ENCODE measurements at regions not wholly inside any gene's neighbourhood (a gene's known extent, or its start where the extent isn't known, plus 50 kb on each side); places are given as distances from the start of the nearest gene placed in this dataset.

DNA sequence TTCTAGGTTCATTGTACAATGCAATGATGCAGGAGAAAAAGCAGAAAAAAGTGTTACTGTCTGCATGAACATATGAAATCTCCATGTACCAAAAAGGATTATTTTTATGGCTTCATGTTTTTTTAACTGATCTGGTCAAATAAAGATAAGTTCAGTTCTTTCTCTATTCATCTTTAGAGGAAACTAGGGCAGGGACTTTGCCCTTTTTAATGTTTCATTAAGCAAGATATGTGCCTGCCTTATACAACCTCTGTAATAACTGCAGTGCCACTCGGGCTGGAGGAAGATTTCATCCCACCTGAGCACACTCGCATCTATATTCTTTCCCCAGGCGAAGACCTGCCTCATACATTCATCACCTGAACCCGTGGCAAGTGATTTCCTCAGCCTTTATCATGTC, 157.9 kb upstream of the DDX18 start:
- TF ChIP-seq, protein P1, sequence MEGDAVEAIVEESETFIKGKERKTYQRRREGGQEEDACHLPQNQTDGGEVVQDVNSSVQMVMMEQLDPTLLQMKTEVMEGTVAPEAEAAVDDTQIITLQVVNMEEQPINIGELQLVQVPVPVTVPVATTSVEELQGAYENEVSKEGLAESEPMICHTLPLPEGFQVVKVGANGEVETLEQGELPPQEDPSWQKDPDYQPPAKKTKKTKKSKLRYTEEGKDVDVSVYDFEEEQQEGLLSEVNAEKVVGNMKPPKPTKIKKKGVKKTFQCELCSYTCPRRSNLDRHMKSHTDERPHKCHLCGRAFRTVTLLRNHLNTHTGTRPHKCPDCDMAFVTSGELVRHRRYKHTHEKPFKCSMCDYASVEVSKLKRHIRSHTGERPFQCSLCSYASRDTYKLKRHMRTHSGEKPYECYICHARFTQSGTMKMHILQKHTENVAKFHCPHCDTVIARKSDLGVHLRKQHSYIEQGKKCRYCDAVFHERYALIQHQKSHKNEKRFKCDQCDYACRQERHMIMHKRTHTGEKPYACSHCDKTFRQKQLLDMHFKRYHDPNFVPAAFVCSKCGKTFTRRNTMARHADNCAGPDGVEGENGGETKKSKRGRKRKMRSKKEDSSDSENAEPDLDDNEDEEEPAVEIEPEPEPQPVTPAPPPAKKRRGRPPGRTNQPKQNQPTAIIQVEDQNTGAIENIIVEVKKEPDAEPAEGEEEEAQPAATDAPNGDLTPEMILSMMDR (IDR thresholded peaks at IDR 0.05), result no peak
- TF ChIP-seq POLR2A (IDR thresholded peaks at IDR 0.05) (no peak), POLR2AphosphoS5 (IDR thresholded peaks at IDR 0.05) (no peak), EP300 (IDR thresholded peaks at IDR 0.05) (no peak)
- DNase-seq (ENCODE audit: low spot score in 2 of 2), result no peak
- no peak overlapping the region for H3K4me3 ChIP-seq
- no peak overlapping the region for H3K27ac ChIP-seq
- H3K36me3 ChIP-seq, result no peaks in the 10 kb centered on the region
- no peaks in the 10 kb centered on the region for H3K4me1 ChIP-seq
- H3K9me3 ChIP-seq, result no peaks in the 10 kb centered on the region
- WGBS, result 57% methylated on average over 4 of the region's 4 CpGs
- H3K27me3 ChIP-seq, result no peaks in the 10 kb centered on the region

DNA sequence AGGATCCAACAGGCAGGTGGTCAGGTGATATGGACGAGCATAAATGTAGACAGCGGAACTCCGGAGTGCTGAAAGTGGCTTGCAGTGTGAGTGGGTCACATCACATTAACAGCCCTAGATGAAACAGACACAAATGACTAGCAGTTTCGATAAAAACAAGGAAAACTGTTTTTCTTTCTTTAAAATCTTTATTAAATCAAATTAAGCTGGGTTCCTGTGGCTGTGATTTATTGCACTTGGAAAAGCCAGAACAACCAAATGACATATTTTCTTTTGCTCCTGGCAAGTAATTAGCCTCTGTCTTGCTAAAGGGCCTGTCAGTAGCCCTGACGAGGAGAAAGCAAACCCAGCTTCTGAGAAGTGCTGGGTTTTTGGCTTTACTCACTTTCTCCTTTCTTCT, 152.9 kb upstream of the DDX18 start:
- TF ChIP-seq, protein P1 (IDR thresholded peaks at IDR 0.05), result no peak
- no peak for TF ChIP-seq POLR2AphosphoS5 (IDR thresholded peaks at IDR 0.05)
- no peak for TF ChIP-seq POLR2A (IDR thresholded peaks at IDR 0.05)
- TF ChIP-seq EP300 (IDR thresholded peaks at IDR 0.05), result no peak
- DNase-seq (ENCODE audit: low spot score in 2 of 2), result no peak
- Histone ChIP-seq H3K4me1 (no peaks in the 10 kb centered on the region), H3K27ac (no peak overlapping the region), H3K9me3 (no peaks in the 10 kb centered on the region), H3K27me3 (no peaks in the 10 kb centered on the region), H3K4me3 (no peak overlapping the region), H3K36me3 (no peaks in the 10 kb centered on the region)
- 33% methylated on average over 5 of the region's 5 CpGs for WGBS

DNA sequence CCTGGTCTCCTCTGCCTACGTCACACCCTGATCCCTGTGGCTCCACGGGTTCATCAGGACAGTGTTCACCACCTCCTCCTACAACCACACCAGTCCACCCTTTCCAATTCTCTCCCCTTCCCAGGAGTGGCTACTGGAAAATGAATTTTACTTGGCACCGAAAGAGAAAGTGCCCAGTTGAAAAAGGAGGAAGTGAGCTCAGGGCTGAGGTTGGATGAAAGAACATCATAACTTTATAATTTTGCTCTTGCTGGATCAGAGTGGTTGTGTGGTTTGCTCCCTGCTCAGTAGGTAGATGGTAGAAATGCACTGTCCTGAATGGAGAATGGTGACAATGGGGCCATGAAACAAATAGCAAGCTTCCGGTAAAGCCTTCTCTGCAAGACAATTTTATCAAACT, 140.3 kb upstream of the DDX18 start:
- no peaks in the 10 kb centered on the region for H3K27me3 ChIP-seq
- TF ChIP-seq, protein P1 (IDR thresholded peaks at IDR 0.05), result no peak
- TF ChIP-seq POLR2AphosphoS5 (IDR thresholded peaks at IDR 0.05) (no peak), POLR2A (IDR thresholded peaks at IDR 0.05) (no peak), EP300 (IDR thresholded peaks at IDR 0.05) (no peak)
- no peaks in the 10 kb centered on the region for H3K9me3 ChIP-seq
- no peaks in the 10 kb centered on the region for H3K4me1 ChIP-seq
- H3K27ac ChIP-seq, result no peak overlapping the region
- no peak for DNase-seq (ENCODE audit: low spot score in 2 of 2)
- WGBS, result 82% methylated on average over 4 of the region's 4 CpGs
- no peaks in the 10 kb centered on the region for H3K36me3 ChIP-seq
- H3K4me3 ChIP-seq, result no peak overlapping the region

DNA sequence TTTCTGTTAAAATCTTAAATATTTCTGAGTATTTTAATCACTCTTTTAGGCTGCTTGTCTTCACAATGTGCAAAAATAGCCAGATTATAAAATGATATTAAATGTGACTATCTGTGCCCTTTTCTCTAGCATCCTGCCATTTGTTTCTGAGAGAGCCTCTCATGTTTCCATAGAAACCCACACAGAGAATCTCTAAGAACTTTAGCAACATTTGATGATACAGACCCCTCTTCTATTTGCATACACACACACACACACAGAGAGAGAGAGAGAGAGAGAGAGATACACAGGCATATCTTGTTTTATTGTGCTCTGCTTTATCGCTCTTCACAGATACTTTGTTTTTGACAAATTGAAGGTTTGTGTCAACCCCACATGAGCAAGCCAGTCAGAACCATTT, 134.5 kb upstream of the DDX18 start:
- Histone ChIP-seq H3K27ac (no peak overlapping the region), H3K4me1 (no peaks in the 10 kb centered on the region), H3K4me3 (no peak overlapping the region), H3K9me3 (no peaks in the 10 kb centered on the region), H3K36me3 (no peaks in the 10 kb centered on the region), H3K27me3 (no peaks in the 10 kb centered on the region)
- no peak for DNase-seq (ENCODE audit: low spot score in 2 of 2)
- TF ChIP-seq POLR2AphosphoS5 (IDR thresholded peaks at IDR 0.05), result no peak
- TF ChIP-seq, protein P1 (IDR thresholded peaks at IDR 0.05), result no peak
- TF ChIP-seq POLR2A (IDR thresholded peaks at IDR 0.05), result no peak
- TF ChIP-seq EP300 (IDR thresholded peaks at IDR 0.05), result no peak
- WGBS, result 94% methylated on average over 1 of the region's 1 CpG

DNA sequence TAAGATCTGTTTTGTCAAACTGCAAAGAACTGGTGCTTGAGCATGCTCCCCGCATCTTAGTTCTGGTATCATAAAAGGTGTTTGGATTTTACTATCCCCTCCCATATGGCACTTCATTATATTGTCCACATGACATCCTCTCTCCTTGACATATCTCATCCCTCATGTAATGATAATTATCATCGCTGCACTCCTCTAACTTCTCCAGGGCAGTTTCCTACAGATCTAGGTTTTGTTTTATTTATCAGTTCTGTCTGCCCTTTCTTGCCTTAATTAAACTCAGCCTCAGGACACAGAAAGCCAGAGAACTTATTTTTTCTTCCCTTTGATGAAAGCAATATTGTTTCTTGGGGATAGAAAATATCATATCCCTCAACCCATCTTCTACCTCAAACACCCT, 129.6 kb upstream of the DDX18 start:
- H3K36me3 ChIP-seq, result no peaks in the 10 kb centered on the region
- no peaks in the 10 kb centered on the region for H3K27me3 ChIP-seq
- H3K4me1 ChIP-seq, result no peaks in the 10 kb centered on the region
- WGBS, result 88% methylated on average over 2 of the region's 2 CpGs
- TF ChIP-seq POLR2AphosphoS5 (IDR thresholded peaks at IDR 0.05), result no peak
- no peak for TF ChIP-seq POLR2A (IDR thresholded peaks at IDR 0.05)
- TF ChIP-seq, protein P1 (IDR thresholded peaks at IDR 0.05), result no peak
- no peak overlapping the region for H3K27ac ChIP-seq
- no peaks in the 10 kb centered on the region for H3K9me3 ChIP-seq
- H3K4me3 ChIP-seq, result no peak overlapping the region
- DNase-seq (ENCODE audit: low spot score in 2 of 2), result no peak

All from suprapubic skin (tissue), 4 donors.